PFSK-1 (cell line): ENCODE measurements at regions not wholly inside any gene's neighbourhood (a gene's known extent, or its start where the extent isn't known, plus 50 kb on each side); places are given as distances from the start of the nearest gene placed in this dataset.

Source experiments
- FOXP2 ChIP-seq: optimal IDR thresholded peaks from 2 replicates; pipeline ENCODE3; 2011; ENCODE audit warnings: borderline replicate concordance, control low read depth, inconsistent platforms; ENCODE audit not compliant: insufficient read depth; ENCODE audit errors: extremely low read length, extremely low read depth
- POLR2AphosphoS5 ChIP-seq: IDR thresholded peaks from 2 replicates; pipeline ENCODE4 v1.6.1; 2012; ENCODE audit warnings: low read depth, mild to moderate bottlenecking, control low read depth, low read length, moderate library complexity
- SIN3A ChIP-seq: IDR thresholded peaks from 2 replicates; pipeline ENCODE4 v1.6.1; 2012; ENCODE audit warnings: mild to moderate bottlenecking, low read length, moderate library complexity, borderline replicate concordance; ENCODE audit not compliant: insufficient read depth
- TAF1 ChIP-seq: IDR thresholded peaks from 2 replicates; pipeline ENCODE4 v1.6.1; 2012; ENCODE audit warnings: low read length, control low read depth, borderline replicate concordance; ENCODE audit not compliant: insufficient read depth
- TF ChIP-seq, protein P1 (sequence below), 2 experiments: IDR thresholded peaks; 2 replicates each; pipeline versions ENCODE4 v1.6.1 to v1.8.0; 2011 to 2012; ENCODE audit warnings: low read depth in 2 of 2, low read length in 2 of 2, control low read depth in 1 of 2, inconsistent platforms in 1 of 2, mild to moderate bottlenecking in 1 of 2, moderate library complexity in 1 of 2; ENCODE audit not compliant: insufficient read depth in 1 of 2

- TF ChIP-seq TAF1, result no peak
- TF ChIP-seq POLR2AphosphoS5, result no peak
- TF ChIP-seq SIN3A, result no peak
- TF ChIP-seq, protein P1, sequence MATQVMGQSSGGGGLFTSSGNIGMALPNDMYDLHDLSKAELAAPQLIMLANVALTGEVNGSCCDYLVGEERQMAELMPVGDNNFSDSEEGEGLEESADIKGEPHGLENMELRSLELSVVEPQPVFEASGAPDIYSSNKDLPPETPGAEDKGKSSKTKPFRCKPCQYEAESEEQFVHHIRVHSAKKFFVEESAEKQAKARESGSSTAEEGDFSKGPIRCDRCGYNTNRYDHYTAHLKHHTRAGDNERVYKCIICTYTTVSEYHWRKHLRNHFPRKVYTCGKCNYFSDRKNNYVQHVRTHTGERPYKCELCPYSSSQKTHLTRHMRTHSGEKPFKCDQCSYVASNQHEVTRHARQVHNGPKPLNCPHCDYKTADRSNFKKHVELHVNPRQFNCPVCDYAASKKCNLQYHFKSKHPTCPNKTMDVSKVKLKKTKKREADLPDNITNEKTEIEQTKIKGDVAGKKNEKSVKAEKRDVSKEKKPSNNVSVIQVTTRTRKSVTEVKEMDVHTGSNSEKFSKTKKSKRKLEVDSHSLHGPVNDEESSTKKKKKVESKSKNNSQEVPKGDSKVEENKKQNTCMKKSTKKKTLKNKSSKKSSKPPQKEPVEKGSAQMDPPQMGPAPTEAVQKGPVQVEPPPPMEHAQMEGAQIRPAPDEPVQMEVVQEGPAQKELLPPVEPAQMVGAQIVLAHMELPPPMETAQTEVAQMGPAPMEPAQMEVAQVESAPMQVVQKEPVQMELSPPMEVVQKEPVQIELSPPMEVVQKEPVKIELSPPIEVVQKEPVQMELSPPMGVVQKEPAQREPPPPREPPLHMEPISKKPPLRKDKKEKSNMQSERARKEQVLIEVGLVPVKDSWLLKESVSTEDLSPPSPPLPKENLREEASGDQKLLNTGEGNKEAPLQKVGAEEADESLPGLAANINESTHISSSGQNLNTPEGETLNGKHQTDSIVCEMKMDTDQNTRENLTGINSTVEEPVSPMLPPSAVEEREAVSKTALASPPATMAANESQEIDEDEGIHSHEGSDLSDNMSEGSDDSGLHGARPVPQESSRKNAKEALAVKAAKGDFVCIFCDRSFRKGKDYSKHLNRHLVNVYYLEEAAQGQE (IDR thresholded peaks at IDR 0.05; ENCODE audit: insufficient read depth in 1 of 2, low read depth in 2 of 2, low read length in 2 of 2), result no peak
- TF ChIP-seq FOXP2, result no peak
Observed at GRCh38 chr11:116540645-116541304, 232.0 kb downstream of the BUD13 start.
